NCI-H1417 treated with DMSO at 0.1 percent for 48 hours (cell line): ENCODE measurements at regions not wholly inside any gene's neighbourhood (a gene's known extent, or its start where the extent isn't known, plus 50 kb on each side); places are given as distances from the start of the nearest gene placed in this dataset.
"Not testable (repeated sequence)": the region's sequence is repeated elsewhere in the genome, so short reads cannot be mapped to it uniquely, and the experiment has no call there.

Source experiments
- DNase-seq: peaks from one replicate; lab custom pipeline; 2025; lab: John Stamatoyannopoulos, UW

DNA sequence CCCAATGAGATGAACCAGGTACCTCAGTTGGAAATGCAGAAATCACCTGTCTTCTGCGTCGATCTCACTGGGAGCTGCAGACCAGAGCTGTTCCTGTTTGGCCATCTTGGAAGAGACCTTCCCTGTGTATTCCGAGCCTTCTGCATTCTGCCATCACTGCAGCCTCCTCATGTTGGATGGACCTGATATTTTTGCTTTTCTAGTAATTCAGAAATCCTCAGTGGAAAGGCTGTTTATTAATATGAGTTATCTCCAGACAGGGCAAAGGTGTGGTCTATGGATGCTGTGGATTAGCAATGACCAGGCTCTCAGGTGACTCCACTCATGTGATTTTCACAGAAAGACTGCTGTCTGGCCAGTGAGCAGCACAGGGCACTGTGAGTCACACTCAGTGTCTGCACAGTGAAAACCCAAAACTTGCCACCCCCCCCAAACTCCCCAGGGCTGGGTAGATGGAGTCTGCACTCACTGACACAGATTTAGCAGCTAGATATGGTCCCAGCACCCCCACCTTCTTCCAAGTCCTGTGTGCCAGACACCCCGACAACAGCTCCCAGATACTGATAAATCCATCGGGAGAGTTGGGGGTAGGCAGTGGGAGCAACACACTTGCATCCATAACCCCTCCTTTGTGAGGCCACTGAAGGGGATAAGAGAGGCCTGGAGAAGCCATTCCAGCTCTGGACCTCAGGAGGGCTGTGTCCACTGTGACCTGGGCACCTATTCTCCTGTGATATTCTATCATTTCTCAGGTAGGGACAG, 75.2 kb upstream of the TOP3B start:
- DNase-seq: no peak

DNA sequence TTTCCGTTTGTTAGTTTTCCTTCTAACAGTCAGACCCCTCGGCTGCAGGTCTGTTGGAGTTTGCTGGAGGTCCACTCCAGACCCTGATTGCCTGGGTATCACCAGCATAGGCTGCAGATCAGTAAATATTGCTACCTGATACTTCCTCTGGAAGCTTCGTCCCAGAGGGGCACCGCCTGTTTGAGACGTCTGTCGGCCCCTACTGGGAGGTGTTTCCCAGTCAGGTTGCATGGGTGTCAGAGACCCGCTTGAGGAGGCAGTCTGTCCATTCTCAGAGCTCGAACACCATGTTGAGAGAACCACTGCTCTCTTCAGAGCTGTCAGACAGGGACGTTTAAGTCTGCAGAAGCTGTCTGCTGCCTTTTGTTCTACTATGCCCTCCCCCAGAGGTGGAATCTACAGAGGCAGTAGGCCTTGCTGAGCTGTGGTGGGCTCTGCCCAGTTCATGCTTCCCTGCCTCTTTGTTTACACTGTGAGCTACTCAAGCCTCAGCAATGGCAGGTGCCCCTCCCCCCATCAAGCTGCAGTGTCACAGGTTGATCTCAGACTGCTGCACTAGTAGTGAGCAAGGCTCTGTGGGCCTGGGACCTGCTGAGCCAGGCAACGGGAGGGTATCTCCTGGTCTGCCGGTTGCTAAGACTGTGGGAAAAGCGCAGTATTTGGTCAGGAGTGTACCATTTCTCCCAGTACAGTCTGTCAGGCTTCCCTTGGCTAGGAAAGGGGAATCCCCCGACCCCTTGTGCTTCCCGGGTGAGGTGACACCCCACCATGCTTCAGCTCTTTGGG, 74.4 kb upstream of the TOP3B start:
- DNase-seq: not testable (repeated sequence)

DNA sequence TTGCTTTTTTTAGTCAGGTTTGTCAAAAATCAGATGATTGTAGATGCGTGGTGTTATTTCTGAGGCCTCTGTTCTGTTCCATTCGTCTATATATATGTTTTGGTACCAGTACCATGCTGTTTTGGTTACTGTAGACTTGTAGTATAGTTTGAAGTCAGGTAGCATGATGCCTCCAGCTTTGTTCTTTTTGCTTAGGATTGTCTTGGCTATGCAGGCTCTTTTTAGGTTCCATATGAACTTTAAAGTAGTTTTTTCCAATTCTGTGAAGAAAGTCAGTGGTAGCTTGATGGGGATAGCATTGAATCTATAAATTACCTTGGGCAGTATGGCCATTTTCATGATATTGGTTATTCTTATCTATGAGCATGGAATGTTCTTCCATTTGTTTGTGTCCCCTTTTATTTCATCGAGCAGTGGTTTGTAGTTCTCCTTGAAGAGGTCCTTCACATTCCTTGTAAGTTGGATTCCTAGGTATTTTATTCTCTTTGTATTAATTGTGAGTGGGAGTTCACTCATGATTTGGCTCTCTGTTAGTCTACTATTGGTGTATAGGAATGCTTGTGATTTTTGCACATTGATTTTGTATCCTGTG, 70.1 kb upstream of the TOP3B start:
- DNase-seq: not testable (repeated sequence)

DNA sequence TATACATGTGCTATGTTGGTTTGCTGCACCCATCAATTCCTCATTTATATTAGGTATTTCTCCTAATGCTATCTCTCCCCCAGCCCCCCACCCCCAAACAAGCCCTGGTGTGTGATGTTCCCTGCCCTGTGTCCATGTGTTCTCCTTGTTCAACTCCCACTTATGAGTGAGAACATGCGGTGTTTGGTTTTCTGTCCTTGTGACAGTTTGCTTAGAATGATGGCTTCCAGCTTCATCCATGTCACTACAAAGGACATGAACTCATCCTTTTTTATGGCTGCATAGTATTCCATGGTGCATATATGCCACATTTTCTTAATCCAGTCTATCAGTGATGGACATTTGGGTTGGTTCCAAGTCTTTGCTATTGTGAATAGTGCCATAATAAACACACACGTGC, 68.4 kb upstream of the TOP3B start:
- not testable (repeated sequence) for DNase-seq

DNA sequence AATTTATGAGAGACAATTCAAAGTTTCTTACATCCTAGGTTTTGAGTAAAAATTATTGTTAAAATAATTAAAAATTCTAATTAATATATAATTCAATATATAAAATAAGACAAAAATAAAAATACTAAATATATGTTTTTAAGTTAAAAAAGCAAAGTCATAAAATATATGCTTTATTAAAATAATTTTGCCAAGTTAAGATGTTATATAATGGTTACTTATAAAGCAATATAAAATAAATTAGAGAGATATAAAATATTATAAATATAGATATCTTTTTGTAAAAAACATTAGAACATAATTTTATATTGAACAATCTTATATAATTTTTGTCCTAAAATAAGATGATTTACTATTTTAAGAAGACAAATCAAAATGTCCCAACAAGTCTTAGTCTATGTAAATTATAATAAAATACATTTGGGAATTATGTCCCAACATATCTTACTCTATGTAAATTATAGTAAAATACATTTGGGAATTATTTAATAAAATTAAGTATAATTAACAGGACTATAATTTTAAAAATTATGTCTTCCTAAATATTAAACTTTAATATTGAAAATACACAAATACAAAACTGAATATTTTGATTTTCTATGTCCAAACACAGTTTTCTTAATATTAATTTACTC, 67.7 kb upstream of the TOP3B start:
- DNase-seq: no peak

DNA sequence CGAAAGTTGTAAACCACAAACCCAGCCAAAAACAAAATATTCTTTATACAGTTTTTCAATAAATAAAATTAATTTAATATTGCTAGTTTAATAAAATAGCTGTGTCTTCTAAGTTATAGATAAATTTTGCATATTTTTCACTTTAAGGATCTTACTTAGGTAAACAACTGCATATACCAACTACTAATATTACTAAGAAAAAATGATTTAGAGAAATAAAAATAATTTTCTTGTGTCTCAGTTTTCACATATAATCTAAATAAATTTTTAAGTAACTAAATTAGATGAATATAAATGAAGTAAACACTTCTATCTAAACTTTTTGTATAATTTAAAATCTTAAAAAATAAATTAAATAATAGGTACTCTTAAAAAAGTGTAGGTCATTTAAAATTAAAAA, 67.1 kb upstream of the TOP3B start:
- DNase-seq: no peak

DNA sequence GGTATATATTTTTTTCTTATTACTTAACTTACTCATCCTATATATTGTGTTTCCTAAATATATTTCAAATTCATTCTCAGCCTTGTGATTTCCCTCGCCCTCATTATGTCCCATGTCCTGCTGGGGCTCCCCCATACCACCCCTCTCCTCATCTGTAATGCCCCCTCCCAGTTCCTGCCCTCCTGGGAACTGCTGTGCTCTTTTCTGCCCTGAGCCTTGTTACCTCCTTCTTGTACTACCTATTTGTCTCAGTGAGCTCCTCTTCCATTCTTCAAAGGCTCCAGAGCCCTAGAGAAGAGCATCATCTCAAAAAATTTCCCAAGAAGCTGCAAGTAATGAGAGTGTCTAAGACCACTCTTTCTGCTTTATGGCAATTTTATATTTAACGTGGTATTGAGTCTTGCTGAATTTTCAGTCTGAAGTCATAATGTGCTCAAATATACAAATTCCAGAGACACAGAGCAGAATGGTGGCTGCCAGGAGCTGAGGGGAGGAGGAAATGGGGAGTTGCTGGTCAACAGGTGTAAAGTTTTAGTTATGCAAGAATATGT, 66.5 kb upstream of the TOP3B start:
- DNase-seq: no peak

DNA sequence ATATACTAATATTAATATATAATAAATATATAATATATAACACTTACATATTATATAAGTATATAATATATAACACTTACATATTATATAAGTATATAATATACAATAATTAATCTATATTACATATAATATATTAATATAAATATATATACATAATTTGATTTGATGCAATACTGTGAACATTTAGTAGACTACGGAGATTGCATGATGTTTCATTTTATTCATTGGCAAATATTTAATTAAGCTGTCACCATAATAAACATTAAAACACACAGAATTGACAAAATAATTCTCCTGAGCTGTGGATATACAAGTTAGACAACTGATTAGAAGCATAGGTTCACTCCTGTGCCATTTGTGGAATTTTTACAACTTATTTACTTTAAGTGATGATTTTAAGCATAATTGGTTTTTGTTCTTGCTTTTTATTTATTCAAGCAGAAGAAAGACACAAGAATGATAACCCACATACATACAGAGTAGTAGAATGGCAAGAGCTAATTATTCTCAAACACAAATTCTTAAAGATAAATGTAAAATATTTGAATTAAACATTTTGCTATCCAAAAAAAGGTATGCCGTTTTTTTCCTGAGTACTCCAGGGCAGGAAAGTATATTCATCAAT, 65.8 kb upstream of the TOP3B start:
- DNase-seq: no peak

DNA sequence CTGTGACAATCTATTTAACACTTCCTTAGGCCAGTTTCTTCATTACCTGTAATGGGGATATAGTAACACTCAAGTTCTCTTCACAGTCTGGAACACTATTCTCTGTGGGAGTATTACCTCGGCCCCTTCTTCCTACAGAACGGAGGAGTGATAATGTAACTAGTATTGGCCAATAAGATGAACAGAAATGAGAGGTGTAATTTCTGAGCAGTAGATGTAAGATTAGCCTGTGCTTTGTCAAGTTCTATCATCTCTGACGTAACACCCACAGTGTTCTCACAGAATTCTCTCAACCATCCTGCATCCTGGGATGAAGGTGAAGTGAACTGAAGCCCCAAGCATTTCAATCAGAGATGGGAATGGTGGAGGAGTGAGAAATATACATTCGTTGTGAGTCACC, 65.2 kb upstream of the TOP3B start:
- DNase-seq: no peak

DNA sequence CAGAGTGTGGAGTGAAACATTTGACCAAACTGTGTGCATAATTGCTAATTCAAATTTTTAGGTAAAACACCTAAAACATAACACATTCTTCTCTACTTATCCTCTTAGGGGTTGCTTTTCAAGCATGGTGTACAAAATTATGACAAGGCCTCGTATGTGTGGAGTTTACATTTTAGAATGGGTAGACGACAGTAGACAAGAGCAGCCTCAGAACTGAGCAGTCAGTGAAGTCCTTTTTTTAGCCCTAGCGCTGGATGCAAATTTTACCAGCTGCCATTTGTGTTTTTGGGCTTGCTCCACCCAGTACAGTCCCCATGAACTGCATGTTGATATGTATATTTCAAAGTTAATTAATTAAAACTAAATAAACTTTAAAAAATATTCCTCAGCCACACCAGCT, 64.7 kb upstream of the TOP3B start:
- no peak for DNase-seq

DNA sequence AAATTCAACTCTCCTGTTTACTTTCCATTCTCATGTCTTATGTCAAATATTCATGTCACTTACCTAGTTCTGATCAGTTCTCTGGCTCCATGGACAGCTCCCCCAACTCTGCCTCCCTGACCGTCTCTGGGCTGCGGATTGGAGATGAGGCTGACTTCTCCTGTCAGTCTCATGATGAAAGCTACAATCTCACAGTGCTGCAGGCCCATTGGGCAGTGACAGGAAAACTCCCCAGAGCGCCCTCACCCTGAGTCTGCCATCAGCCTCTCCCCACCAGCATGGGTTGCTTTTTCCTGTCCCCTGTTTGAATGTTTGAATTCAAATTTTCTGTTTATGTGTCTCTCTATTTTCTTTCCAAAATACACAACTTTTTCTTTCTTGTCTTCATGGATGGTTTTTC, 63.8 kb upstream of the TOP3B start:
- no peak for DNase-seq

DNA sequence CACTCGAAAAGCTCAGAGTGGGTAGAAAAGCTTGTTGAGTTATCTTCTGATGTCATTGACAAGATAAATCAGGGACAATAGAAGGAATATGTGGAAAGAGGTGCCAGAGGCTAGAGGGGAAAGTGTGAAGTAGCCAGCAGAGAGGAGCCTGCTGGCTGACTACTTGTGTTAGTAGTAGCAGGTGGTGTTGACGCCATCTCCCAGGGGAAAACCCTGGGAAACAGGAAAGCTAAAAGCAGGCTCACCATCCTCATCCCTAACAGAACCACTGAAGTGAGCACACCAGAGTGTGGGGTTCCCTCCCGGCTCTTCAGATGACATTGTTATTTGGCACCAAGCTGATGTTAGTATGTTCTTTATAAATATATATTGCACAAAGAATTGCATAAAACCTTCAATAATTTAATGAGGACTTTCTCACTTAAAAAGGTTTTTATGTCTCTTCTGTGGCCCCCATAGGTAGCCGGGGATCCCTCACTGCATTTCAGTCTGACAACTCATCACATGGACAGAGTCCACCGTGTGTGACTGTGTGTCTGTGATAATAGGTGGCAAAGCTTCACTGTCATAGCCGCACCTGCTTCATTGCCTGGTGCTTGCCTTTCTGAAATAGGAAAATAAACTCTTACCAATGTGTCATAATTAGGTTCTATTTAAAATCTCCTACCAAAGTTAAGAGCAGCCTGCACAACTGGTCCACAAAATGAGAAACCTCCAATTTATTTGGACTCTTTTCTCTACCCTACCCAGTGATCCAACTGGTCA, 63.2 kb upstream of the TOP3B start:
- DNase-seq: no peak

DNA sequence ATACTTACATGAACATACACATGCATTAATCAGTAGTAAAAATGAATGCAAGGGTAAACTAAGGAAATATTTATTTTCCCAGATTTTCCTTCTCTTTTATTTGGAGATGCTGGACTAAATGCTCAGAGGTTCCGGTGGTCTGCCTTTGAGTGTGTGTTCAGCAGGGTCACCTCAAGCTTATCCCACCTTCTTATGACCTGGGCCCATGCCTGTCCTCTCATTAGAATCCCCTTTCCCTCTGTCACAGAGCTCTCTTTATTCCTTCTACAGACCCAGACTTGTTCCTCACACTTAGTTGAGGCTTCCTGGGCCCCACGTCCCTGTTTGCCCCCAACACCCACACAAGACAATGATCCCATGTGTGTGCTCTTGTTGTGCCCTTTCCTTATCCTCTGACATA, 61.6 kb upstream of the TOP3B start:
- no peak for DNase-seq

DNA sequence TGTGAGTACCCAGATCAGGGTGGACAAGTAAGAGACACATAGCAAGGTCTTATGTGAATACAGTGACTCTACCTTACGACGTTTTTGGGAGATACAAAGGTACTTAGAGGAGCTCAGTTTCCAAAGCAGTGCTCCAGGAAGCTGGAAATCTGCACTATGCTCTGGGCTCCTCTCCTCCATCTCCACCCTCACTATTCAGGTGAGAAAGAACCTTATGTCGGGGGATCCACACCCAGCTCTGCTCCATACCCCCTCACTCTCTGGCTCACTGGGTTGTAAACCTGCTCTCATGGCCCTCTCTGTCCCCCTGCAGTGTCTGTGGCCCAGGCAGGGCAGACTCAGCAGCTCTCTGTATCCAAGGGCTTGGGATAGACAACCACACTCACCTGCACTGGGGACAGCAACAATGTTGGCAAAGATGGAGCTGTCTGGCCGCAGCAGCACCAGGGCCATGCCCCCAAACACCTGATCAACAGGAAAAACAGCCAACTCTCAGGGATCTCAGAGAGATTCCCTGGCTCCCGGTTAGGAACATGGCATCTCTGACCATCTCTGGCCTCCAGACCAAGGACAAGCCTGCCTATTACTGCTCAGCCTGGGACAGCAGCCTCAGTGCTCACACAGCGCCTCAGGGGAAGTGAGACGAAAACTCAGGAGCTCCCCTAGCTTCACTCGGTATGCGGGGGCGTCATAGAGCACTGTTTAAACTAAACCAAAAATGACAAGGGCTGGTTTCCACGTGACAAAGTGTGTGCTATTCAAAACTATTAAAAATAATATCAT, 60.9 kb upstream of the TOP3B start:
- no peak for DNase-seq

DNA sequence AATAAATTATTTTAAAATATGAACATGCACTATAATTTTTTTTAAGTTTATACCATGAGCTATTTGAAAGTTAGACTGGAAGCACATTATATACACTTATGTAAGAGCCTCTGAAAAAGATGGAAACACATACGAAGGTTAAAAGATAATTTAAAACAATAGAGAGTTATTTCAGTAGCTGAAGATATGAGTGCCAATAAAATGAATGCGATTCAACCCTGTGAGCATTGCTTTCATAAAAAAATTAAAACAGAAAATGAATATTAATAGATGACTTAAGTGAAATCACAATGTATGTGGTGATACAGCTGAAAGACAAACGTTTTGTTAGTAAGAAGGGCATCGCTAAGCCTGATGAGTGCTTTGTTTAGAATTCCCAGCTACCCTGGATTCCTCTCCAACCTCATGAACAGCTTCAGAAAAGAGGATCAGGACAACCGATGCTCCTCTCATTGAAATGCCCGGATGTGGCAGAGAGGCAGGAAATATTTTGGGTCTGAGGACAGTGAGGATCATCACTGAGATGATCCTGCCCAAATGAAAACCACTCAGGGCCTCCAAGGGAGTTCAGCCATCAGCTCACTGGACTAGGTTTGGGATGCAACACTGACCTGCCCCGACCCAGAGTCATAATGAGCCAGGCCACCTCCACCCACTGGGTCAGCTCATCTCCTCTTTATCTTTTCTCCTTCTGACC, 60.2 kb upstream of the TOP3B start:
- DNase-seq: no peak

DNA sequence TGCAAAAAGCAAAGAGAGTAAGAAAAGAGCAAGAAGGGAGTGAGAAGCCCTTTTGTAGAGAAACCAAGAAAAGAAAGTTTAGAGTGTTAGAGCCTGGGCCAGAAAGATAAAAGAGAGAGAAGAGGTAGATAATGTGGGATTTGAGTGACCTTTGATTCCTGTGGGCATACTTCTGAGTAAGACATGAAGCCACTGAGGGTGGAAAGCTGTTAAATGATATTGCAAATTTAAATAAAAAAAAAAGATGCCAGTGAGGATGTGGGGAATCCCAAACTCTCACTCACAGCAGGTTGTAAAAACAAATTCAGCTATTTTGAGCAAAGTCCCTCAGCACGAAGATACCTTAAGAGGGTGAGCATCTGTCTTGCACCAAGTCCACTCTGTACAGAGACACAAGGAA, 59.4 kb upstream of the TOP3B start:
- no peak for DNase-seq

DNA sequence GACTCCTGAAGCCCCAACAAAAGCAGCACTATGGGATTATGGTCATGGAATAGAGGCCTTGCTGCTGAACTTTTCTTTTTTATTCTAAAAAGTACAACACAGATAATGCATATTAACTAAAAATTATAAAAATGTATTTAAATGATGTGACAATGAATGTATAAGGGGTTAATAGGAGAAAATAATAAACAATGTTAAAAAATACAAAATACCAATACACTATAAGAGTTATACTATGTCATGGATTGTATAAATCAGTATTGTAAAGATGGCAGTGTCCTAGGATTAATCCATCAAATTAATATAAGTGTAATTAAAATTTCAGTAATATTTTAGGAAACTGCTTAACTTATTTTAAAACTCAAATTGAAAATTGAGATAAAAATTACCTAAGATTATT, 58.3 kb upstream of the TOP3B start:
- DNase-seq: no peak

DNA sequence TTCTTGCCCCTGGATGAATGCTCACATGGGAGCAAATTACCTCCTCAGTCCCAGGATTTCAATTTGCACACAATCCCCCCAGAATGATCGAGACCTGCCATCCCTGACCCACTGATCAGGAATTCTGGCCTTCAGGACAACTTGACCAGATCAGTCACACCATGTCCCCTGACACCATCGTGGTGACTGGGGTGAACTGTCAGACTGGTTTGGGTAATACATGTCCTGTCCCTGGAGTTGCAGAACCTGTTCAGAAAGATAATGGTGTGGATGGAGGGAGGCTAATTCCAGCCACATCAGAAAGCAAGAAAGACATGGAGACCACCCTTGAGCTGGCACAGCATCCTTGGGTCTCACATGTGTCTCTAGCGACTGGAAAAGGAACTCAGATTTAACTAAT, 57.9 kb upstream of the TOP3B start:
- DNase-seq: no peak

DNA sequence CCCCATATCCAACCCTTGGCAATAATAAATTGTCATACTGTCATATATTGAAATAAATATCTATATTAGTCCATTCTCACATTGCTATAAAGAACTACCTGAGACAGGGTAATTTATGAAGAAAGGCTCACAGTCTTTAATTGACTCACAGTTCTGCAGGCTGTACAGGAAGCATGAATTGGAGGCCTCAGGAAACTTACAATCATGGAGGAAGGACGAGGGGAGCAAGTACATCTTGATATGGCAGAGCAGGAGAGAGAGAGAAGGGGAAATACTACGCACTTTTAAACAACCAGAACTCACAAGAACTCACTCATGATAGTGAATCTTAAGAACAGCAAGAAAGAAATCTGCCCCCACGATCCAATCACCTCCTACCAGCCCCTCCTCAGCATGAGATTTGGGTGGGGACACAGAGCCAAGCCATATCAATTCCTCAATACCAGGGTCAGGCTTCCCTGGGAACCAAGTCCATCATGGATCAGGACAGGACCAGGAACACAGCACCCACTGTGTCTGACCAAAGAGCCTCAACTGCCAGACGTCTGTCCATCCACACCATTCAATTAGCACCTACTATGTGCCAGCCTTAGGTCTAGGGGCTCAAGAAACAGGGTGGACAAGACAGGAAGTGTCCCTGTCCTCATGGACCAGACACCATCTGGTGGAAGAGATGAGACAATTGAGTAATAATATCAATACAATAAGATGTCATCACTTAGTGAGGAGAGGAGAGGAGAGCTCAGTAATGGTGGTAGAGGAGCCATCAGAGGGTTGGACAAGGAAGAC, 56.9 kb upstream of the TOP3B start:
- no peak for DNase-seq
